H4 (cell line): ENCODE measurements at regions not wholly inside any gene's neighbourhood (a gene's known extent, or its start where the extent isn't known, plus 50 kb on each side); places are given as distances from the start of the nearest gene placed in this dataset.
"Not testable (repeated sequence)": the region's sequence is repeated elsewhere in the genome, so short reads cannot be mapped to it uniquely, and the experiment has no call there.

ENCODE experiments used
- DNase-seq: peaks from one replicate; pipeline ENCODE4 v3.0.0-alpha.2; 2015; ENCODE audit warnings: low spot score

DNA sequence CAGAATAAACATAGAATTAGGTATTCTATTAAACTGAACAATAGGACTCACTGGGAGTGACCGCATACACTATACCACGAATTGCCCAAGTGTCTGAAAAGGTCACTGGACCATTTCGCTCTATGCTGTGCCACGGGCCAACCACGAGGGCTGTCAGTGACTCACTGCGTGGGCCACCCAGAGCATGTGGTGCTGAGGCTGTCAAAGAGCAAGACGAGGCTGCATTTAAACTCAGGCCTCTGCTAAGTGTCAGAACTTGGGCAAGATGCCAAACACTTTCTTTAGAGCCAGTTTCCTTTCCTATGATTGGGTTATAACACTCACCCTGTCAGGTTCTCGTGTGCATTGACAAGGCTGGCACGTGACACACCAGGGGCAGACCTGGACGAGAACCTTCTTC is 97.5 kb downstream of the SH3YL1 start:
- no peak for DNase-seq

- no peak for DNase-seq
Measured at GRCh38 chr2:165530-165929, 98.3 kb downstream of the SH3YL1 start.

DNA sequence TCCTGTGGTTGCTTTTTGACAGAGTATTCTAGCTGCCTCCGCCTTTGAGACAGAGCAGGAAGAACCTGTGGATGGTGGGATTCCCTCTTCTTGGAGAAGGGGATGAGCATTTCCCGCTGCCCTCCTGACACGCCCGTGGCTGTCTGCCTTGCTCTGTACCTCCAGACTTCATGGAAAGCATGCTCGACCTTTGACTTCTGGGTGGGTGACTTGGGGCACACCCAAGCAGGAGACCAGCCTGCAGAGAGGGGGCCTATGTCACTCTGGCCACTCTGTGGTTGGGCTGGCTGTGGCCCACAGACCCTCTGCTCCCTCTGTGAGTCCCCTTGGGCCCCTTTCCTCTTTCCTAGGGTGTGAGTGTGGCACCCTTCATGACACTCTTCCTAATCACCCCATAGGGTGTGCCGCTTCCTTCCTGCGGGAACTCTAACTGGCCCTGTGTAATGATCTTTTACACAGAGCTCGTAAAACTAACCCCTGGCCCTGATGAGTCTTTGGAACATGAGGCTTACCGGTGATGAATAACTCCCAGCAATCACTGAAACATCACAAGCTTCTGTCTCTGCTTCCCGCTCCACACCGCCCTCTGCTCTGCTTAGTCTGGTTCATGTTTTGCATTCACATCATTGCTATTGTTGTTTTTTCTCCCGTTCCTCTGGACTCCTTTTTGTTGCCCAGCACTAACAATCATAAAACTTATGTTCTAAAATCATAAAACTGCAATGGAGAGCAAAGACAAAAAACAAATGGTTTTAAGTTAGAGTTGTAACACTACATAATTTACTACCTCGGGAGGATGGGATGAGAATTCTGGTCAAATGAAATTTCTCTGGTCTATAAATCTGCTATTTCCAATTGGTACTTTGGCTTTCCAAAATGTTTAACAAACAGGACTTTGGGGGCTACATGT is 101.1 kb downstream of the SH3YL1 start:
- DNase-seq: no peak

DNA sequence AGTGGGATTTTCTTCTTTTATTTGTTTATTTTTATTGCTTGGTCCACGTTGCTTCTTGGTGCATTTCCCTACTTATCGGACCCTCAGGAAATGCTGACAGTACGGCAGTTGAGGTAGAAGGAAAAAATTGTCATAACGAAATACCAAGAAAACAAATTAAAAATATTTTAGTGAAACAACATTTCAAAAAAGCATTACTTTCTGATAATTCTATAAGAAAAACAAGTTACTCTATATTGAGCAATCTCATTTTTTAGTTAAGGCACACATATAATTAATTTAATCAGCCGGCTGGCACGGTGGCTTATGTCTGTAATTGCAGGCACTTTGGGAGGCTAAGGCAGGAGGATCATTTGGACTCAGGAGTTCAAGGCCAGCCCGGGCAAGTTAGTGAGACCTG is 102.1 kb downstream of the SH3YL1 start:
- DNase-seq: no peak

GRCh38 chr2:151553-152334 is 105.4 kb upstream of the FAM110C start:
- no peak for DNase-seq

DNA sequence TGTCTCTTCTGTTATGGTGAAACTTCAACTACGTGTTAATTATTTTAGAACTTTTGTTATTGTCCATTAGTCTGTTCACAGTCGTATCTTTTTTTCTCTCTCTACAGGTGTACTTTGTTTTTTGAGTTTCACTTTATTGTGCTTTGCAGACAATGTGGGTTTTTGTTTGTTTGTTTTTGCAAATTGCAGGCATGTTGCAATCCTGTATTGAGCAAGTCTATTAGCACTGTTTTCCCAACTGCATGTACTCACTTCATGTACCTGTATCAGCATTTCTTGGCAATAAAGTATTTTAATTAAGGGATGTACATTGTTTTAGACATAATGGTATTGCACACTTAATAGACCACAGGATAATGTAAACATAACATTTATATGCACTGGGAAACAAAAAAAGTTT is 99.1 kb upstream of the FAM110C start:
- DNase-seq: no peak

- no peak for DNase-seq
Measured at GRCh38 chr2:141611-142010, 95.3 kb upstream of the FAM110C start.

DNA sequence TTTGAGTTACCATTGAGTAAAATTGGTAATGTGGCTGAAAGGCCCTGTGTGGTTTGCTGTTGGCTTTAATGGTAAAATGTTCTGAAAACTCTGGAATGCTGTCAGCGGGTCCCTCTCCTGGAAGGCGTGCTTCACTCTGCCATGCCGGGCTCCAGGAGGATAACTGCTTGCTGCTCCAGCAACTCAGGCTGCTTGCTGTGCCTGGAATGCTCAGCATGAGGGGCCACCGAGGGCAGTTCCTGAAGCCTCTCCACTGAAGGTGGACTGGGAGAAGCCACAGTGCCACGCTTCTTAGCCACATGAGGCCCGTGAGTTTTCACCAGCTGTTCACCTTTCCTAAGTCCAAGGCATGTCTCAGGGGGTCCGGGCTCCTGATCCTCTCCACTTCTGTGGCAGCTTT is 90.4 kb upstream of the FAM110C start:
- DNase-seq: no peak

DNA sequence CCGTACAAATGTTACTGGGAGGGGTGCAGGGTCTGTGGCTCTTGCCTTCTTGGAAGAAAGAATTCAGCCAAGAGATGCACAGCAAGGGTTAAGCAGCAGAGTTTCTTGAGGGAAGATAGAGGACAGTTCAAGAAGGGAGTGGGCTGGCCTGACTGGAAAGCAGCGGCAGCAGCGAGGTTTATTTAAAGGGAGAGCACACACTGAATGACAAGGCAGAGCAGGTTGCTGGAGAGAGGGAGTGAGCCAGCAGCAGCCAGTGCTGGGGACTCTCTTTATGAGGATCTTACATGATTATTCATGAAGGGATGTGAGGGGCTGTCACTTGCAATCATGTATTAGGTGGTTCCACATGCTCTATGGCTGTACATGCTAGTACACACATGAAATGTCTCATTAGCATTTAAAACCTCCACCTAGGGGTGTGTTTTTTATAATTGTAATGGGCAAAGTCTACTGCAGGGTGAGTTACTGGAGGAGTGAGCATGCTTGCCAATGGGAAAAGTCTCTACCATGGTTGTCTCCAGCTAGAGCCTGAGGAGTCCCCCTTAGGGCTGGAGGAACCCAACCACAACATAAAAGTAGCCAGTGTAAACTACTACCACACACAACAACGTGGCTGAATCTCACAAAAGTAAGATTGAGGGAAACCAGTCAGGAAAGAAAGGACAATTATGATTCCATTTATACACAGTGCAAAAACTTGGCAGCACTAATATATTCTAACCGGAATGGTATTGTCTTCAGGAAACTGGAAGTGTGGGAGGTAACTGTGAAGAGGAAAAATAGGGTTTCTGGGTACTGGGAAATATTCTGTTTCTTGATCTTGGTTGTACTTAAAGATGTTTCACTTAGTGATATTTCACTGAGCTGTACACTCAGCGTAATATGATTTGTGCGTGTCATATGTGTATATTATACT is 87.6 kb upstream of the FAM110C start:
- DNase-seq: no peak

- not testable (repeated sequence) for DNase-seq
Measured at GRCh38 chr2:126769-127168, 80.5 kb upstream of the FAM110C start.

GRCh38 chr2:124241-124880 is 78.1 kb upstream of the FAM110C start:
- no peak for DNase-seq

- no peak for DNase-seq
Measured at GRCh38 chr2:116953-117352, 70.6 kb upstream of the FAM110C start.

DNA sequence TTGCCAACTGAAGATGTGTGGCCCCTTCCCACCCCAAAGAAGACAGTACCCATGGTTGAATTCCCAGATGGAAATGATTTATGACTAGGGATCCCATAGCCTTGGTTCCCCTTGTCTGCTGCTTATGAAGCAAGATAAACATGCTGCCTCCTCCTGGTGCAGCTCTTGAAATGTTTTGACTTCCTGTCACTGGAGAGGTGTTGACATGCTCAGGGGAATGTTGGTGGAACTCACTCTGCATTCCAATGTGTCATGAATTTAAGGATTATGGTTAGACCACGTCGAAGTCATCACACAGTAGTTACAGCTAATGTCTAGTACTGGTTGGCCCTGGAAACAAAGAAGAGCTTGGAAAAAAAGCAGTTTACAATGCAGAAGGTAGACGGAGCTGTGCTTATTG is 69.0 kb upstream of the FAM110C start:
- peak; percentile 2 for DNase-seq

DNA sequence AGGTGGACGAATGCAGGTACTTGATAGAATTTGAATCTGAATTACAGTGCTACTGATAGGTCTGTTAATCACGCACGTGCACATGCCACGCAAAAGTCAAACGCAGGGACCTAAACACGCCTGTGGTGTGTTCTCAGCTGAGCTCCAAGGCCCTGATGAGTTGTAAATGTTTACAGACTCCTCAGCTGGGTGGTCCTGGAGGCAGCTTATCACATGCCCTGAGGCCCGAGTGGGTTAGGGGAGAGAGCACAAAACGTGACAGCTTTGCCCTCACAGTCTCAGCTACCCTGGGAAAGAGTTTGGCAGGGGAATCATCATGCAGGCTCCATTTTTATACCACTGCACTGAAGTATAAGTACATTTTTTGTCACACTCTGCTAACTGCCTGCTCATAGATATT is 68.3 kb upstream of the FAM110C start:
- no peak for DNase-seq

DNA sequence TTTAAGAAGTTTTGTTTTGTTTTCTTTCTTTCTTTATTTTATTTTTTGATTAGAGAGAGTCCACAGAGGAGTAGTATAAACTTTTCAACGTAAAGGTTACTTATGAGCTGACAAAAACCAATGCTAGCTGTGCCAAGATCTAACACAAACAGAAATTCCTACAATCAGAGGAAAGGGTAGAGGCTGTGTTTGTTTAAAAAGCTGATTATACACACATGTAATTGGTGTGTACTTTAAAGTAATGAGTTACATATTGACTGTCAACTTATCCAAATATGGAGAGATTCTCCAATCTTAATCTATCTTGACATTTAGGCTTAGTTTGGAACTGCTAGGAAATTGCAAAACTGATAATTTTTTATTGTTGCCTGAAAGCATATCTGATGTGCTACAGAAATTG is 63.7 kb upstream of the FAM110C start:
- DNase-seq: no peak

- DNase-seq: no peak
Measured at GRCh38 chr2:108920-109809, 62.9 kb upstream of the FAM110C start.

DNA sequence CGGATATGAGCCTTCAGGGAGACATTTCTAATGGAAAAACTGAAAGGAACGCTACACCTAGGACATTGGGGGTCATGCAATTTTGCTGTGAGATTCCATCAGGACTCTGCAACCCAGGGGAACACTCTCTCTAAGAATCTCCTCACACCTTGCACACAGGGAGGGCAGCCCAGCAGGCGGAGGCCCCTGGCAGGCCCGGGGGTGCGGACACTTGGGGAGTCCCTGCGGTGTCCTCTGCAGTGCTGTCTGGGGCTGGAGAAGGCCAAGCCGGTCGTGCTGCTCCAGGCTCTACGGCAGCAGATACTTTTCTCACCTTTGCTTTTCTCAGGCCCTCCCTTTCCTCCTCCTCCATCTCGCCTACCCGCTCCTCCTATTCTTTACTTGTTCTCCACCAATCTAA is 54.7 kb upstream of the FAM110C start:
- no peak for DNase-seq
